GM12891 (cell line): ENCODE measurements at regions not wholly inside any gene's neighbourhood (a gene's known extent, or its start where the extent isn't known, plus 50 kb on each side); places are given as distances from the start of the nearest gene placed in this dataset.

Source experiments
- POLR2A ChIP-seq: IDR thresholded peaks from 2 replicates; pipeline ENCODE4 v1.6.1; 2011; ENCODE audit warnings: low read depth, low read length, control low read depth
- POLR2AphosphoS5 ChIP-seq: IDR thresholded peaks from 2 replicates; pipeline ENCODE4 v1.6.1; 2011; ENCODE audit warnings: low read depth, low read length, control low read depth
- SPI1 ChIP-seq: IDR thresholded peaks from 2 replicates; pipeline ENCODE4 v1.6.1; 2011; ENCODE audit warnings: low read depth, low read length, control low read depth

DNA sequence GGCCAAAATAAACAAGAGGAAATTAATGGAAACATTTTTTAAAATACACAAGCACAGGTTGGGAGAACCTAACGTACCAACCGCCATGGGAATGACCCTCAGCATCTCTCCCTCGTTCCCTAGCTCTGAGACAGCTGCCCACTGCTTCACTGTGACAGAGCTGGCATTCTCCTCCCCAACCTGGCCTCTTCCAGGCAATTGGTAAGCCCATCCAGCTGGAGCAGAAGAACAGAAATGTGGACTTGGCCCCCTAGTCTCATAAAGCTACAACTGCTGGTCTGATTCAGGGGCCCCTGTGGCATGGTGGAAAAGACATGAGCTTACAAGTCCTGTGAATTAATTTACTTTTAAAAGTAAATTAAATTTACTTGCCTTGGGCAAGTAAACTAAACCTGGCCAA lies 245.1 kb downstream of the PTTG2 start:
- TF ChIP-seq POLR2A (no peak), POLR2AphosphoS5 (no peak), SPI1 (no peak)
